OCI-LY1 (cell line): ENCODE measurements at regions not wholly inside any gene's neighbourhood (a gene's known extent, or its start where the extent isn't known, plus 50 kb on each side); places are given as distances from the start of the nearest gene placed in this dataset.

Experiments used
- EZH2 ChIP-seq: fragments of 200-600 bp; sonication (generic), shearing (Covaris generic); IDR thresholded peaks from 2 replicates; pipeline ENCODE4 v1.8.0; 2017; ENCODE audit warnings: borderline replicate concordance, mixed run types, mild to moderate bottlenecking, antibody characterized with exemption, low read length, moderate library complexity, mixed read lengths
- TF ChIP-seq, protein P1 (sequence below): fragments of 200-600 bp; sonication (generic), shearing (Covaris generic); IDR thresholded peaks from 2 replicates; pipeline ENCODE4 v1.5.1; 2017; ENCODE audit warnings: mild to moderate bottlenecking, antibody characterized with exemption, low read length, moderate library complexity, mixed read lengths

DNA sequence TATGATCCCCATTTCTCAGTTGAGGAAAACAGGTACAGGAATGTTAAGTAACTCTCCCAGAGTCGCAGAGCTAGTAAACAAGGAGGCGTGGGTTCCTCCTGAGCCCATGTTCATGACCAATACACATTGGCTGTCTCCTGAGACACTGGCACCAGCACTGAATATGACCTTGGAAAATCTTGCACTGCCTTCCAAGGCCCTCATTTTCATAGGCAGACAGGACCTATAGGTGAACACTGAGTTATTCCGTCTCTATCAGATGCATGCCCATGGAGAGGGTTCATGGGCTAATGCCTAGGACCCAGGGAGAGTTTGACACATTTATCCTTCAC is 504.8 kb downstream of the RFC3 start:
- TF ChIP-seq, protein P1, sequence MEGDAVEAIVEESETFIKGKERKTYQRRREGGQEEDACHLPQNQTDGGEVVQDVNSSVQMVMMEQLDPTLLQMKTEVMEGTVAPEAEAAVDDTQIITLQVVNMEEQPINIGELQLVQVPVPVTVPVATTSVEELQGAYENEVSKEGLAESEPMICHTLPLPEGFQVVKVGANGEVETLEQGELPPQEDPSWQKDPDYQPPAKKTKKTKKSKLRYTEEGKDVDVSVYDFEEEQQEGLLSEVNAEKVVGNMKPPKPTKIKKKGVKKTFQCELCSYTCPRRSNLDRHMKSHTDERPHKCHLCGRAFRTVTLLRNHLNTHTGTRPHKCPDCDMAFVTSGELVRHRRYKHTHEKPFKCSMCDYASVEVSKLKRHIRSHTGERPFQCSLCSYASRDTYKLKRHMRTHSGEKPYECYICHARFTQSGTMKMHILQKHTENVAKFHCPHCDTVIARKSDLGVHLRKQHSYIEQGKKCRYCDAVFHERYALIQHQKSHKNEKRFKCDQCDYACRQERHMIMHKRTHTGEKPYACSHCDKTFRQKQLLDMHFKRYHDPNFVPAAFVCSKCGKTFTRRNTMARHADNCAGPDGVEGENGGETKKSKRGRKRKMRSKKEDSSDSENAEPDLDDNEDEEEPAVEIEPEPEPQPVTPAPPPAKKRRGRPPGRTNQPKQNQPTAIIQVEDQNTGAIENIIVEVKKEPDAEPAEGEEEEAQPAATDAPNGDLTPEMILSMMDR = no peak
- no peak for TF ChIP-seq EZH2
